Mucosa of gallbladder (tissue), 1 donor: ENCODE measurements at regions not wholly inside any gene's neighbourhood (a gene's known extent, or its start where the extent isn't known, plus 50 kb on each side); places are given as distances from the start of the nearest gene placed in this dataset.
"Not testable (repeated sequence)": the region's sequence is repeated elsewhere in the genome, so short reads cannot be mapped to it uniquely, and the experiment has no call there.

Experiments used
- DNase-seq: peaks from one replicate; pipeline ENCODE4 v3.0.0-alpha.2; 2020; ENCODE audit warnings: low spot score
- donor health status: DM: no; HTN: no; CAD: no.

DNA sequence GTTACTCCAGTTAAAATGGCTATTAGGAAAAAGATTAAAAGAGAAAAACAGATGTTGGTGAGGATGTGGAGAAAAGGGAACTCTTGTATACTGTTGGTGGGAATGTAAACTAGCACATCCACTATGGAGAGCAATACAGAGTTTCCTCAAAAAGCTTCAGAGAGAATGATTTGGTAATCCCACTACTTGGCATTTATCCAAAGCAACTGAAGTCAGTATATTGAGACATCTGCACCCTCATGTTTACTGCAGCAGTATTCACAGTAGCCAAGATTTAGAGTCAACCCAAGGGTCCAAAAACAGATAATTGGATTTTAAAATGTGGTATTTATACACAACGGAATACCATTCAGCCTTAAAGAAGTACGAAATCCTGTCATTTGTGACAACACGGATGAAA, 469.5 kb downstream of the QKI start:
- no peak for DNase-seq

DNA sequence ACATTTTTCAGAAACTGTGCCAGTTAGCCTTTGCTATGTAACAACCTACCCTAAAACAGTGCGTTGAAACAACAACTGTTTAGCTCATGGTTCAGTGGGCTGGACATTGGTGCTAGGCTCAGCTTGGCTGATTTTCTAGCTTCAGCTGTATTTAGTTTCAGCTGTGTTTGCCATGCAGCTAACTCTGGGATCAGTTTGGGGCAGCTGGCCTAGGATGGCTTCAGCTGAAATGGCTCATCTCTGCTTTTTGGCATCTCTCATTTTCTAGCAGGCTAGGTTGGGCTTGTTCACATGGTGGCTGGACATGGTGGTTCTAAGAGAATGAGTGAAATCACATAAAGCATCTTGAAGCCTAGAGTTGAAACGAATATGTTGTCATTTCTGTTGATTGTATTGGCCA, 464.2 kb downstream of the QKI start:
- no peak for DNase-seq

GRCh38 chr6:163877877-163878639, 463.5 kb downstream of the QKI start:
- DNase-seq, result no peak

- no peak for DNase-seq
These were observed 461.9 kb downstream of the QKI start for GRCh38 chr6:163876391-163876790.

DNA sequence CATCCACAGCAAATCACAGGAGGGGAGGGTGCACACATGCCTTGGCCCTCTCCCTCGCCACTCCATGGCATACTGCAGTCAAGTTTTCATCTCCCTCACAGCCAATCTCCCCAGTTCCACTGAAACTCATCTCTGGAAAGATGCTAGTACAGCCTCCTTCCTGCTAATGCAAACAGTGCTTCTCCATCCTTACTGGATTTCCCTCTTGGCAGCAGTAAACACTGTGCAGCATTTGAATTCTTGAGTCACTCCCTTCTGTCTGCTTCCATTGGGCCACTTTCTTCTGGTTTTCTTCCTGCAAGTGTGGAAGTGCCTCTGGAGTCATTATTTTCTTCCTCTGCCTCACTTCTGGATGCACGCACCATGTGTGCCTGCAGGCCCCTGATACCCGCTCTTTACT, 460.3 kb downstream of the QKI start:
- no peak for DNase-seq

DNA sequence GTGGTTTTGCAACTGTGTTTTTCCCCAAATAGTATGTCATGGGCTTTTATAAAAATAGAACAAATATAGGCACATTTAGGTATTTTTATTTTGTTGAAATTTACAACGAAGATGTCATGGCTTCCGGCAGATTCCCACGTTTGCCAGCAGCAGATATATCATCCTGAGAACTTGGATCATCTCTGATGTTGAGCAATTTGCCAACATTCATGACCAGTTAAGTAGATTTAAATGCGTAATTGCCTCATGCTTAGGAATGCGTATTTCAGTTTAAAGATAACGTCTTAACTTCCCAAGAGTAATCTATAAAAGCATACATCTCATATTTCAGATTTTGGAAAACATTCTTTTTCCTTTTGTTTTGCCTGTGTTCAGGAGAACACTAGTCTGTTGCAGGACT, 457.8 kb downstream of the QKI start:
- no peak for DNase-seq

DNA sequence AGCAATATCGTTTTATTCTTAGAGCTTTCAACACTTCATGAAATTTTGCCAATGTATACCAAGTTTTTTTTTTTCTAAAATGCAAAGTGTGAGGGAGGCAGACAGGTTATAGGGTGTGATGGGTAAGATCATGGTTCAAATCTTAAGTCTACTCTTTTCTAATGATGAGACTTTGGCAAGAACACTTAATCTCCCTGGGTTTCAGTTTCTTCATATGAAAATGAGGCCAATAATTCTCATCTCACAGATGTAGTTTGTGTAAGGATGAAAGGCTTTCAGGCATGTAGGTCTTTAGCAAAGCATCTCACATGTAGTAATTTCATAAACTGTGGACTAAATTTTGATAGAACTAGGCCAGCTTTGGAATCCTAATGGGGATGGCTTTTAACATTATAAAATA, 457.1 kb downstream of the QKI start:
- no peak for DNase-seq

DNA sequence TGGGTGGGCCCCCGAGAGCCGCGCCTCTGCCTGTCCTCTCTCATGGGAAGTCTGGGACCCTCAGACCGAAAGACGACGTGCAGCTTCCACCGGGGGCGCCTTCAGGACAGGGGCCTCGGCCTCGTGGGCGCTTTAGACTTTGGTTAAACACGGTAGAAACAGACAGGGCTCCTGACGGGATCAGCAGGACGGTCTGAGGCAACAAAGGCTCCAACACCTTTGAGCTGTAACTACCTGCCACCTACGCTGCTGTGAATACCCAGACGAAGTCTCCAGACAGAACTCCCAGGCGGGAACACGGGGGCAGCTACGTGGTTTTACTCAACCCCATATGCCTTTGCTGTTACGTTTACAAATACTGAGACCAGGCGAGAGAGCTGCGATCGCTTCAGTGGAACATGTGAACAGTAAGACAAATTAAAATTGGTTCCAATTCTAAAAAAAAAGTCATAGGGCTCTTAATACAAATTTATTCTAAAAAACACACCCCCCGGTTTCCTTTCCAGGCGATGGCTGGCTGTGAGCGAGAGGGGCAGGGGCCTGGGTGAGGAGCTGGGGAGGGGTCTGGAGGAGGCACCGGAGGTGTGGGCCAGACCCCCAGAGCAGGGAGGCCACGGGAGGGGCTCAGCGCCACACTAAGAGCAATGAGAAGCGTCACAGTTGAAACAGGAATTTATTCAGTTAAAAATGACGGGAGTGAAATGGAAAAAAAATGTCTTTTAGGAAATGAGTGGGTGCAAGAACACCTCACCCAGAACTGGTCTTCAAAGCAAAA, 453.2 kb downstream of the QKI start:
- no peak for DNase-seq

GRCh38 chr6:163866192-163866591, 451.7 kb downstream of the QKI start:
- DNase-seq, result no peak

GRCh38 chr6:163863565-163863964, 449.0 kb downstream of the QKI start:
- no peak for DNase-seq

- no peak for DNase-seq
These were observed 448.2 kb downstream of the QKI start for GRCh38 chr6:163862701-163863100.

- DNase-seq, result no peak
These were observed 447.1 kb downstream of the QKI start for GRCh38 chr6:163861627-163862026.

DNA sequence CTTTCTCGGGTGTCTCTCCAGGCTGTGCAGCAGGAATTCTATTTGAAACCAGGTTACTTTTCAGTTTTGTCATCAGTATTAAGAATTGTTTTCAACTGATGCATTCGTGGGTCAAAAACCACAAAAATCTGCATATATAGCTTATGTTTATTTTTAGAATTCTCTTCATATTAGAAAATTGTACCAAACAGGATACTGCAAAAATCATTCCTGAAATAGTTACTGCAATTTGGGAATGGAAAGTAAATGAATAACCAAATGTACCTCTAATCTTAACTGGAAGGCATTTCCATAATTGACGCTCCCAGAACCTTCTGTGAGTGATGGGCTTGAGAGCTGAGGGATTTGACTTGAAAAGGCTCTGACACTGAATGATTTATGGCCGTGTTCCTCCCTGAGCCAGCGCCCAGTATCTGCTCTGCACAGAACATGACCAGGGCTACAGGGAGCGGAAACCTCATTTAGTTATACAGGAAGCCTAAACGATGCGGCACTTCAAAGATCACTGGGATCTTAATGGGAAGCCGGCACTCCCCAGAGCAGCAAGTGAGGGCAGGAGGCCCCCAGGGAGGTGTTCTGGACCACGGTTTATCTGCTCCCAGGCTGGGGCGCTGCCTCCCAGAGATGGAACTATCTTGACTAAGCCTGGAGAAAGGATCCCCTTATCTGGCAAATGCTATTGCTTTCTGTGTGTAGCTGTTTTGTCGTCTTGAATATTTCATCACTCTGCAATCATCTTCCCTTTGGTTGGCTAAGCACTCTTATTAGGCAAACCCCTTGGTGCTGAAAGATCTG, 446.0 kb downstream of the QKI start:
- no peak for DNase-seq

GRCh38 chr6:163858870-163859269, 444.4 kb downstream of the QKI start:
- DNase-seq, result not testable (repeated sequence)

- DNase-seq, result no peak
These were observed 442.9 kb downstream of the QKI start for GRCh38 chr6:163857421-163857820.

DNA sequence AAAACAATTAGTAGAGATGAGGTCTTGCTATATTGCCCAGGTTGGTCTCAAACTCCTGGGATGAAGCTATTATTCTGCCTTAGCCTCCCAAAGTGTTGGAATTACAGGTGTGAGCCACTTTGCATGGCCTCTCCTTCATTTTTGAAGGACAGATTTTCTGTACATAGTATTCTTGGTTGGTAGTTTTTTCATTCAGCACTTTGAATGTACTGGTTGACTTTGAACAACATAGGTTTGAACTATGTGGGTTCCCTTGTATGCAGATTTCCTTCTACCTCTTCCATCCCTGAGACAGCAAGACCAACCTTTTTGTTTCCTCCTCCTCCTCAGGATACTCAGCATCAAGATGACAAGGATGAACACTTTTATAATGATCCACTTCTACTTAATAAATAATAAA, 436.4 kb downstream of the QKI start:
- DNase-seq, result no peak

DNA sequence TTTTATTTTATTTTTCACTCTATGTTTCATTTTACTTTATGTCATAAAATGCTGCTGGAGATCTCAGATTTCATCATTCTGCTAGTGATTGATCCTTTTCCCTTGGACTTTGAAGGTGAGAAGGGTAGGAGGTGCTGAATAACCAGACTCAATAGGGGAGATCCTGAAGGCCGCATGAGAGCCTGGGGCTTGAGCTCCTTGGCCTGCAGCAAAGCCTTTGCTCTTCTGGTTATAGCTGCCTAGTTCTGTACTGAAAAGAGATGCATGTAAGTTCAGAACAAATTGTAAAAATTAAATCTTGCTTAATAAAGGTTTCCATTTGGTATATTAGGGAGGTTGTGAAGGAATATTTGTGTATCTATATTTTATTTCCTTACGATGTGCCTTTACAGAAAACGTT, 430.2 kb downstream of the QKI start:
- no peak for DNase-seq

DNA sequence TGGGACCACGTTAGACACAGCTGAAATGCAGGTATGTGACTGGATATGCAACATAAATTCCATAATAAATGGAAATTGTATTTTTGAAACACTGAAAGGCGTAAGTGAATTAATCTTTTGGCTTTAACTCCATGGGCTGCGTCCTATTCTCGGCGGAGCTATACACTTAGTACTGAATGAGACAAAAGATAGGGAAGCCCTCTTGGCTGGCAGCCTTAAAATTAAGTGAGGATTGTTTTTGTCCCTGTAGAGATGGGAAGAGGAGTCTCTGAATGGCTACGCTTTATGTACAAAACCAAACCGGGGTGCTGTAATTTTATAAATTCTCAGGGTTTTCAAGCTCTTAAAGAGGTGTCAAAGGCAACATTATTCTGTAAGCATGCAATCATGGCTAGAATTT, 429.8 kb downstream of the QKI start:
- no peak for DNase-seq

DNA sequence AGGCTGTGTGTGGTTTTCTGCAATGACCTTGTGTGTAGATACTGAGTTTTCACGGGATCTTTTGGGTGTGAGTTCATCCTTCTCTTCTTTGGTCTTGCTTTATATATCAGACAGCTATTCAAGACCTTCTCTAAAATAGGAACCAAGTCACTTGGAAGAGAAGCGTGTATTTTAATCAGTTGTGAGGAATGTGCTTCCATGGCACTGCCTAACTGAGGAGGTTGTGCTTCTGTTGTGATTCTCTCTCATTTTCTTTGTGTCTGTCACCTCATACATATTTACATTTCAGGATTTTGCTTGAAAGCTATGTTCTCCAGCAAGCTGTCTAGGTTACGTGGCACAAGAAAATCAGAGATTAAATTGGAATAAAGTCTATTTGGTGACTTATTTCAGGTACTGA, 428.7 kb downstream of the QKI start:
- DNase-seq, result no peak

- no peak for DNase-seq
These were observed 427.9 kb downstream of the QKI start for GRCh38 chr6:163842467-163842866.

DNA sequence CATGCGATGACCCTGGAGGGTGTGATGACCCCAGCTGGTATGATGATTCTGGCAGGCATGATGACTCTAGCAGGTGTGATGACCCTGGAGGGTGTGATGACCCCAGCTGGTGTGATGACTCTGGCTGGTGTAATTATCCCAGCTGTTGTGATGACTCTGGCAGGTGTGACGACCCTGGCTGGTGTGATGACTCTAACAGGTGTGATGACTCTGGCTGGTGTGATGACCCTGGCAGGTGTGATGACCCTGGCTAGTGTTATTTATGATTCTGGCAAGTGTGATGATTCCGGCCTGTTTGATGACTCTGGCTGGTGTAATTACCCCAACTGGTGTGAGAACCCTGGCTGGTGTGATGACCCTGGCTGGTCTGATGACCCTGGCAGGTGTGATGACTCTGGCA, 427.2 kb downstream of the QKI start:
- no peak for DNase-seq

- no peak for DNase-seq
These were observed 426.8 kb downstream of the QKI start for GRCh38 chr6:163841326-163841725.

DNA sequence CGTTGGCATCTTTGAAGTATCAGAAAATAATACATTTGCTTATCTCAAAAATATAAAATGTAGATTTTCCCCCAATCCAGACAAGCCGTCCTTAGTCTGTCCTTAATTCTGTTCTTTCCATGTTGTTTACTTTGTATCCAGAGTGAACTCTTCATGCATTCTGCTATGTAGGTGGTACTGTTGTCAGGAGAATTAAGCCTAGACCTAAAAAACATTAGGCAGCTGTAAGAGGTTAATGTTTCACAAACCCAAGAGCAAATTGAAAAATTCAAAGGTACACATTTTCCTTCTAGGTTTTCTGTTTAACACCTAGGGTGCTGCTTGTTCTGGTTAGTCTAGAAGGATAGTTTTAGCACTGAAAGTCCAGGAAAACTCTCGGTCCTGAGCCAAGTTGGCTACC, 426.4 kb downstream of the QKI start:
- no peak for DNase-seq
